ENCODE measurements at regions not wholly inside any gene's neighbourhood (a gene's known extent, or its start where the extent isn't known, plus 50 kb on each side); places are given as distances from the start of the nearest gene placed in this dataset.

DNA sequence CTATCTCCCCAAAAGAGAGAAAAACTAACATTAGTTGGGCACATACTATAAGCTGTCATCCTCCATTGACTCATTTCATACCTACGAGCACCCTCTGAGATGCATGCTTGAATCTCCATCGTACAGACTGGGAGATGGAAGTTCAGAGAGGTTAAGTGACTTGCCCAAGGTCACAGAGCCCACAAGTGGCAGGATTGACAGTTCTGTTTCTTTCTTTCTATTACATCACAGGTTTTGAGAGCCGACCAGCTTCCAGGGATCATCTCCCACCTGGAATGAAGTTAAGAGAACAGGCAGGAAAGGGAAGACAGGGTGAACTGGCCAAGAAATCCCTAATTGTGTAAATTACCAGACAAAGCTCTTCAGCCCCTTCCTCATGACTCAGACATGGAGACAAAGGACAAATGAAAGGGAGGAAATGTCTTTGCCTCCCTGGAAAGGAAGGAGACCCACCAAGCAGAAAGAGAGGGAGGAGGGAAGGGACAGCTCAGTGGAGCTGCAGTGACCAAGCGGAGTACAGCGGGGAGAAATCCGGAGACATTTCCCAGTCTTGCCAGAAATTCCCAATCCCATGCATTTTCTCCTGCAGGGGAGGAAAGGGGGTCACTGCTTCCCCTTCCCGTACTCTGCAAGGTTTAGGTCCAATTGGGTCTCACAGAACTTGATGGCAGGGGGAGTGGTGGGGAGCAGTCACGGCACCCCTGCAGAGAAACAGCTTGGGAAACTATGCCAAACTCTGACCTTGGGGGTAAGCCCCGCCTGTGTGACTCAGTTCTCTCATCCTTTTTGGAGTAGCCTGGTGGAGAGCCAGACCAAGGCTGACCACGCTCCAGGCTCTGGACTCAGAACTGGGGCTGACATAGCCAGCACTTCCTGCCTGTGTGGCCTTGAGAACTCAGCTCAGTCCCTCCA lies 154.3 kb downstream of the ANKRD60 start:
- H3K36me3 Mint-ChIP-seq: no peaks in the 10 kb centered on the region
- H3K27me3 Mint-ChIP-seq: peaks cover 14 to 57% (median 28%) of the 10 kb centered on the region in 5 donors
- no peak for DNase-seq
- H3K9me3 Mint-ChIP-seq: peaks cover 0 to 3% (median 0%) of the 10 kb centered on the region in 9 donors
- no peak overlapping the region for H3K4me3 Mint-ChIP-seq
- POLR2A ChIA-PET: no interaction called here
- H3K27ac Mint-ChIP-seq: no peak overlapping the region
- peaks cover 5 to 8% (median 7%) of the 10 kb centered on the region in 4 donors for H3K4me1 Mint-ChIP-seq
- no peak for ATAC-seq

GRCh38 chr20:58072695-58073671 lies 155.5 kb downstream of the ANKRD60 start:
- Mint-ChIP-seq H3K4me3 (no peak overlapping the region), H3K27ac (no peak overlapping the region), H3K36me3 (no peaks in the 10 kb centered on the region), H3K4me1 (peaks cover 5 to 8% (median 7%) of the 10 kb centered on the region in 4 donors), H3K9me3 (peaks cover 0 to 3% (median 0%) of the 10 kb centered on the region in 9 donors), H3K27me3 (peaks cover 14 to 61% (median 37%) of the 10 kb centered on the region in 5 donors)
- POLR2A ChIA-PET: no interaction called here
- ATAC-seq: no peak
- no peak for DNase-seq

DNA sequence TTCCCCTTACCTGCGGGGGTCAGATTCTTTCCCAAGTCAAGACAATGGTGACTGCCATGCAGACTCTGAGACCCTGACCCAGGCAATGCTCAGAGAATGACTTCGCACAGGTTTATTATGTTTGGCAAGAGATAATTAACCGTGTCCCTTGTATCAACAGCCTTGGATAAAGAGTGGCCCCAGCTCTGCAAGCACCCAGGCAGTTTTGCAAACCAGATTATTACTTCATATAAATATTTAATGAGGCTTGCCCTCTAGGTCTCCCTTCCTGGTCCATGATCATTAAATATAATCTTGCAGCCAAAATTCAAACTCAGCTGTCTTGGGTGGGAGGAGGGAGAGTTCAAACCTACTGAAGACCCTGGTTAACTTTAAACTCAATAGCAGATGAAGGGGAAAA lies 156.5 kb downstream of the ANKRD60 start:
- no peak for DNase-seq
- Mint-ChIP-seq H3K4me1 (peaks cover 5 to 8% (median 7%) of the 10 kb centered on the region in 4 donors), H3K27me3 (peaks cover 14 to 61% (median 37%) of the 10 kb centered on the region in 5 donors), H3K27ac (no peak overlapping the region), H3K4me3 (no peak overlapping the region), H3K36me3 (no peaks in the 10 kb centered on the region), H3K9me3 (peaks cover 0 to 2% (median 0%) of the 10 kb centered on the region in 9 donors)
- ATAC-seq: no peak
- POLR2A ChIA-PET: no interaction called here

DNA sequence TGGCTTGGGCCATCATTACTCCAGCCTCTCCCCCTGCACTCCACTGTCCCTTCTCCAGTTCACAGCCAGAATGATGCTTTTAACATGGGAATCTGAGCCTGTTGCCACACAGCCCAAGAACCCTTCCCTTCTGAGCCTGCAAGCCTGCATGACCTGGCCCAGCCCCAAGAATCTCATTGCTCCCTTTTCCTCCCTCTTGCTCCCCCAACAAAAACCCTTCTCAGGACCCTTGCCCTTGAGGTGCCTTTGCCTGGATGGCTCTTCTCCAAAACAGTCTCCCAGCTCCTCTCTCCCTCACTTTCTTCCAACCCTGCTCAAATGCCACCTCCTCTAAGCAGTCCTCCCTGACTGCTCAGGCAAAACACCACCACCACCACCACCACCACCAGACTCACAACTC lies 157.2 kb downstream of the ANKRD60 start:
- ATAC-seq (no peak), DNase-seq (no peak)
- Mint-ChIP-seq H3K27ac (no peak overlapping the region), H3K4me1 (peaks cover 5 to 8% (median 7%) of the 10 kb centered on the region in 4 donors), H3K9me3 (peaks cover 0 to 2% (median 0%) of the 10 kb centered on the region in 9 donors), H3K4me3 (no peak overlapping the region), H3K36me3 (no peaks in the 10 kb centered on the region), H3K27me3 (peaks cover 14 to 61% (median 36%) of the 10 kb centered on the region in 5 donors)
- POLR2A ChIA-PET: no interaction called here

DNA sequence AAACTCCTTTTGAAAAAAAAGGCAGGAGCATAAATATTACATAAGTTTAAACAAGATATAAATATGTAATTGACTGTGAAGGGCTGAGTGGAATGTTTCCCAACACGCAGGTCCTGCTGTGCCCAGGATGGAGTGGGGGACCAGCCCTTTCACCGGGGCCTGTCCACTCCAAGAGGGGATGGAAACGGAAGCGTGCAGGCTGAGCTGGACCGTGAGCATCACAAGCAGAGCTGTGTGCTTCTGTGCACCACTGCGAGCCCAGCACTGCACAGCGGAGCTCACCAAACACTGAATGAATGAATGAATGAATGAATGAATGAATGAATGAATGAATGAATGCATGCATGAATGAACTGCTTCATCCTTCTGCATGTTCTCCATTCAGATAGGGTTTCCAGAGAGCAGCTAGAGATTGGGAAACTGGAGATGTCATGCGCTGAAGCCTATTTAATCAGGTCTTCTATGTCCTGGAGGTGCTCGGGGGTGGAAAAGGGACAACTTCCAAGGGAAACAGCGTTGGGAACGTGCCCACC lies 157.7 kb downstream of the ANKRD60 start:
- no peak overlapping the region for H3K4me3 Mint-ChIP-seq
- no peak for DNase-seq
- H3K9me3 Mint-ChIP-seq: peaks cover 0 to 2% (median 0%) of the 10 kb centered on the region in 9 donors
- H3K27me3 Mint-ChIP-seq: peaks cover 13 to 61% (median 37%) of the 10 kb centered on the region in 5 donors
- no peak overlapping the region for H3K27ac Mint-ChIP-seq
- POLR2A ChIA-PET: no interaction called here
- H3K36me3 Mint-ChIP-seq: no peaks in the 10 kb centered on the region
- H3K4me1 Mint-ChIP-seq: peaks cover 5 to 8% (median 7%) of the 10 kb centered on the region in 4 donors
- no peak for ATAC-seq

GRCh38 chr20:58069796-58070663 lies 158.4 kb downstream of the ANKRD60 start:
- no peaks in the 10 kb centered on the region for H3K36me3 Mint-ChIP-seq
- H3K4me3 Mint-ChIP-seq: no peak overlapping the region
- POLR2A ChIA-PET: no interaction called here
- H3K27me3 Mint-ChIP-seq: peaks cover 12 to 57% (median 37%) of the 10 kb centered on the region in 5 donors
- H3K9me3 Mint-ChIP-seq: peaks cover 0 to 2% (median 0%) of the 10 kb centered on the region in 9 donors
- DNase-seq (no peak), ATAC-seq (no peak)
- H3K4me1 Mint-ChIP-seq: peaks cover 5 to 8% (median 5%) of the 10 kb centered on the region in 4 donors
- no peak overlapping the region for H3K27ac Mint-ChIP-seq

GRCh38 chr20:58069207-58069606 lies 159.2 kb downstream of the ANKRD60 start:
- DNase-seq (no peak), ATAC-seq (no peak)
- no peak overlapping the region for H3K27ac Mint-ChIP-seq
- peaks cover 0 to 2% (median 0%) of the 10 kb centered on the region in 9 donors for H3K9me3 Mint-ChIP-seq
- no peaks in the 10 kb centered on the region for H3K36me3 Mint-ChIP-seq
- H3K27me3 Mint-ChIP-seq: peaks cover 14 to 49% (median 37%) of the 10 kb centered on the region in 5 donors
- H3K4me3 Mint-ChIP-seq: no peak overlapping the region
- POLR2A ChIA-PET: no interaction called here
- H3K4me1 Mint-ChIP-seq: peaks cover 0 to 6% (median 1%) of the 10 kb centered on the region in 4 donors

GRCh38 chr20:58065508-58066361 lies 162.7 kb downstream of the ANKRD60 start:
- POLR2A ChIA-PET: no interaction called here
- peaks cover 0 to 12% (median 0%) of the 10 kb centered on the region in 3 donors for H3K36me3 Mint-ChIP-seq

DNA sequence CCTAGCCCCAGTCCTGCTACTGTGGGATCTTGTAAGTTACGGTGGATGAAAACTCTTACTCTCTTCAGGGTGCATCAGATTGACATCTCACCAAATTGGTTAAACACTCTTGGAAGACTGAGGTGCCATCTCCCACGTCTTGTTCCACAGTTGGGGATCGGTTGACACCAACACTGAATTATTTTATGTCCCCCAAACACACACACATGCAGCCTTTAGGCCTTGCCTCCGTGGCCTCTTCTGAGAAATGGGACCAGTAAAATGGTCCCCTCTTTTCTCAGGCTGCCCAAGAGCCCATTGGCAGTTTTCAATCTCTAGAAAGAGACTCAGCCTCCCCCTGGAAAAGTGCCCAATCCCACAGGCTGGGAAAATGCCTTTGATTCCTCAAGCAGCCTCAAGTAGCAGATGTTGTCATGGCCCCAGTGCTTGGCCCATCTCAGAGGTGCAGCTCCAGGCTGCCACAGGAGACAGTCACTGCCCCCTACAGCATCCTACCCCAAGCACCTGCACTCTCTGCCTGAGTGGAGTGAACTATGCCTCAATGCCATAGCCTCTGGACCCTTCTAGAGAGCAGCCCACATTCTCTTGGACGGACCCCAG lies 163.9 kb downstream of the ANKRD60 start:
- ATAC-seq (no peak), DNase-seq (no peak)
- POLR2A ChIA-PET: no interaction called here
- Mint-ChIP-seq H3K36me3 (peaks cover 0 to 12% (median 0%) of the 10 kb centered on the region in 3 donors), H3K27me3 (peaks cover 5 to 17% (median 8%) of the 10 kb centered on the region in 5 donors), H3K27ac (no peak overlapping the region), H3K4me3 (no peak overlapping the region), H3K9me3 (peaks cover 0 to 20% (median 11%) of the 10 kb centered on the region in 9 donors), H3K4me1 (no peaks in the 10 kb centered on the region)

More at GRCh38 chr20:58065508-58066361, 162.7 kb downstream of the ANKRD60 start:
- Mint-ChIP-seq H3K27ac (no peak overlapping the region), H3K4me3 (no peak overlapping the region), H3K27me3 (peaks cover 3 to 20% (median 13%) of the 10 kb centered on the region in 5 donors), H3K9me3 (peaks cover 0 to 20% (median 11%) of the 10 kb centered on the region in 9 donors), H3K4me1 (no peaks in the 10 kb centered on the region)
- ATAC-seq (no peak), DNase-seq (no peak)

DNA sequence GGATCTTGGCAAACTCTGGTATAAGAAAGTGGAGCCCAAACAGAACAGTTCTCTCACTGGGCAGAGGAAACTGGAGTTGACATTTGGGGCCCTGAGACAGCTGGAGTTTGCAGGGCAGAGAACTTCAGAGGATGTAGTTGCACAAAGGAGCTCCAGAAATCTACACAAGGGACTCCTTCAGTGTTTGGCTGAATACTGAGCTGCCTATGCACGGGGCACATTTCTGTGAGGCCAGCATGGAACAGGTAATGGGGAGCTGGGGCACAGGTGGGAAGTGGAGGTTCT lies 169.3 kb downstream of the ANKRD60 start:
- Mint-ChIP-seq H3K36me3 (peaks cover 0 to 12% (median 0%) of the 10 kb centered on the region in 3 donors), H3K27ac (no peak overlapping the region), H3K9me3 (peaks cover 0 to 20% (median 11%) of the 10 kb centered on the region in 9 donors), H3K4me3 (no peak overlapping the region), H3K4me1 (no peaks in the 10 kb centered on the region), H3K27me3 (peaks cover 11 to 61% (median 19%) of the 10 kb centered on the region in 5 donors)
- no peak for DNase-seq
- ATAC-seq: no peak
- POLR2A ChIA-PET: no interaction called here
